Prostate gland (tissue), 2 donors: ENCODE measurements at regions not wholly inside any gene's neighbourhood (a gene's known extent, or its start where the extent isn't known, plus 50 kb on each side); places are given as distances from the start of the nearest gene placed in this dataset.

ENCODE experiments used
- POLR2AphosphoS5 ChIP-seq: sonication (generic); formaldehyde crosslinking; IDR thresholded peaks from one replicate; pipeline ENCODE4 v1.6.1; 2017; ENCODE audit warnings: antibody characterized with exemption
- TF ChIP-seq, protein P1 (sequence below), 4 experiments: fragments of 200-600 bp in 2 of 4; fragments of 450-650 bp in 2 of 4; sonication (generic) in 2 of 4; IDR thresholded peaks; 1 replicate in 3 of 4; 2 replicates in 1 of 4; pipeline ENCODE4 v1.5.1; 2016 to 2019; ENCODE audit warnings: antibody characterized with exemption in 4 of 4, mild to moderate bottlenecking in 2 of 4, moderate library complexity in 2 of 4

DNA sequence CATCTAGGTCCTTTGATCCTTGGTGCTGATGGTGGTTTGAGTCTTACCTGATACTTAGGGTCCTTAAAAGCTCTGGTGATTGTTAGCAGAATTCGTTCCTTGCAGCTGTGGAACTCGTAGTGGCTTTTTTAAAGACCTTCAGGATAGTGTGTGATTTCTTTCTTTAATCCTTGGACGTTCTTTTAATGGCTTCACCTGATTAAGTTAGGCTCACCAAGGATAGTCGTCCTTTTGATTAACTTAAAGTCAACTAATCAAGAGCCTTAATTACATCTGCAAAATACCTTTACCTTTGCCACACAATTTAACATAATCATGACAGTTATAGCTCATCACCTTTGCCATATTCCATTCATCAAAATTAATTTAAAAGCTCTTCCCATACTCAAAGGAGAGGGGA, 1807.7 kb downstream of the OLFM4 start:
- TF ChIP-seq, protein P1, sequence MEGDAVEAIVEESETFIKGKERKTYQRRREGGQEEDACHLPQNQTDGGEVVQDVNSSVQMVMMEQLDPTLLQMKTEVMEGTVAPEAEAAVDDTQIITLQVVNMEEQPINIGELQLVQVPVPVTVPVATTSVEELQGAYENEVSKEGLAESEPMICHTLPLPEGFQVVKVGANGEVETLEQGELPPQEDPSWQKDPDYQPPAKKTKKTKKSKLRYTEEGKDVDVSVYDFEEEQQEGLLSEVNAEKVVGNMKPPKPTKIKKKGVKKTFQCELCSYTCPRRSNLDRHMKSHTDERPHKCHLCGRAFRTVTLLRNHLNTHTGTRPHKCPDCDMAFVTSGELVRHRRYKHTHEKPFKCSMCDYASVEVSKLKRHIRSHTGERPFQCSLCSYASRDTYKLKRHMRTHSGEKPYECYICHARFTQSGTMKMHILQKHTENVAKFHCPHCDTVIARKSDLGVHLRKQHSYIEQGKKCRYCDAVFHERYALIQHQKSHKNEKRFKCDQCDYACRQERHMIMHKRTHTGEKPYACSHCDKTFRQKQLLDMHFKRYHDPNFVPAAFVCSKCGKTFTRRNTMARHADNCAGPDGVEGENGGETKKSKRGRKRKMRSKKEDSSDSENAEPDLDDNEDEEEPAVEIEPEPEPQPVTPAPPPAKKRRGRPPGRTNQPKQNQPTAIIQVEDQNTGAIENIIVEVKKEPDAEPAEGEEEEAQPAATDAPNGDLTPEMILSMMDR (IDR thresholded peaks at IDR 0.05) = no peak
- no peak for TF ChIP-seq POLR2AphosphoS5
